ENCODE measurements at regions not wholly inside any gene's neighbourhood (a gene's known extent, or its start where the extent isn't known, plus 50 kb on each side); places are given as distances from the start of the nearest gene placed in this dataset.

- DNase-seq, result no peak
- no peak for ATAC-seq
- intact Hi-C loops (cut with micrococcal nuclease), result no loop called here
Observed at GRCh38 chr5:74027732-74028338, 401.8 kb downstream of the ARHGEF28 start.

- DNase-seq (no peak), ATAC-seq (no peak)
- intact Hi-C loops (cut with micrococcal nuclease), result no loop called here
Observed at GRCh38 chr5:74026310-74026709, 400.3 kb downstream of the ARHGEF28 start.

GRCh38 chr5:74021126-74021525 lies 395.1 kb downstream of the ARHGEF28 start:
- DNase-seq (no peak), ATAC-seq (no peak)
- intact Hi-C loops (cut with micrococcal nuclease), result no loop called here

GRCh38 chr5:74020503-74020902 lies 394.5 kb downstream of the ARHGEF28 start:
- ATAC-seq (no peak), DNase-seq (no peak)
- intact Hi-C loops (cut with micrococcal nuclease), result no loop called here

- no peak for DNase-seq
- ATAC-seq, result peak; percentile 74
- intact Hi-C loops (cut with micrococcal nuclease), result no loop called here
Observed at GRCh38 chr5:74019923-74020322, 393.9 kb downstream of the ARHGEF28 start.

GRCh38 chr5:74017786-74018211 lies 391.8 kb downstream of the ARHGEF28 start:
- intact Hi-C loops (cut with micrococcal nuclease), result no loop called here
- ATAC-seq (peak; percentile 52), DNase-seq (no peak)

GRCh38 chr5:74017112-74017511 lies 391.1 kb downstream of the ARHGEF28 start:
- intact Hi-C loops (cut with micrococcal nuclease), result no loop called here
- ATAC-seq (no peak), DNase-seq (no peak)

- DNase-seq (no peak), ATAC-seq (no peak)
- intact Hi-C loops (cut with micrococcal nuclease), result no loop called here
Observed at GRCh38 chr5:74016373-74016772, 390.4 kb downstream of the ARHGEF28 start.

GRCh38 chr5:74015716-74016115 lies 389.7 kb downstream of the ARHGEF28 start:
- intact Hi-C loops (cut with micrococcal nuclease), result no loop called here
- no peak for DNase-seq
- no peak for ATAC-seq

GRCh38 chr5:74013222-74013621 lies 387.2 kb downstream of the ARHGEF28 start:
- DNase-seq, result no peak
- intact Hi-C loops (cut with micrococcal nuclease), result no loop called here

GRCh38 chr5:74009502-74009901 lies 383.5 kb downstream of the ARHGEF28 start:
- no peak for ATAC-seq
- intact Hi-C loops (cut with micrococcal nuclease), result no loop called here
- DNase-seq, result no peak

More at GRCh38 chr5:74013222-74013621, 387.2 kb downstream of the ARHGEF28 start:
- ATAC-seq, result no peak

- intact Hi-C loops (cut with micrococcal nuclease), result no loop called here
- DNase-seq (no peak), ATAC-seq (no peak)
Observed at GRCh38 chr5:74007193-74007592, 381.2 kb downstream of the ARHGEF28 start.

GRCh38 chr5:73999297-73999696 lies 373.3 kb downstream of the ARHGEF28 start:
- intact Hi-C loops (cut with micrococcal nuclease), result no loop called here
- no peak for ATAC-seq

GRCh38 chr5:73998489-73998888 lies 372.5 kb downstream of the ARHGEF28 start:
- intact Hi-C loops (cut with micrococcal nuclease), result no loop called here
- DNase-seq, result no peak
- ATAC-seq, result peak; percentile 38

More at GRCh38 chr5:73999297-73999696, 373.3 kb downstream of the ARHGEF28 start:
- DNase-seq, result no peak

- ATAC-seq, result no peak
- DNase-seq, result no peak
- intact Hi-C loops (cut with micrococcal nuclease), result no loop called here
Observed at GRCh38 chr5:73997960-73998359, 372.0 kb downstream of the ARHGEF28 start.

- DNase-seq (no peak), ATAC-seq (no peak)
- intact Hi-C loops (cut with micrococcal nuclease), result no loop called here
Observed at GRCh38 chr5:73996151-73996755, 370.3 kb downstream of the ARHGEF28 start.

GRCh38 chr5:73994963-73995362 lies 369.0 kb downstream of the ARHGEF28 start:
- intact Hi-C loops (cut with micrococcal nuclease), result no loop called here
- ATAC-seq (no peak), DNase-seq (no peak)

All from left ventricle myocardium superior (tissue), 1 donor.